GM10266 (cell line): ENCODE measurements at regions not wholly inside any gene's neighbourhood (a gene's known extent, or its start where the extent isn't known, plus 50 kb on each side); places are given as distances from the start of the nearest gene placed in this dataset.

Experiments
- DNase-seq: peaks from one replicate; pipeline ENCODE4 v3.0.0; 2012; ENCODE audit errors: extremely low spot score
- CTCF ChIP-seq: IDR thresholded peaks from 2 replicates; pipeline ENCODE4 v1.5.1; 2012; ENCODE audit warnings: mild to moderate bottlenecking, low read depth; ENCODE audit not compliant: control insufficient read depth, insufficient read depth; ENCODE audit errors: missing control alignments

GRCh38 chr20:6381887-6382286, 259.1 kb upstream of the FERMT1 start:
- TF ChIP-seq CTCF = no peak
- no peak for DNase-seq

- no peak for DNase-seq
- TF ChIP-seq CTCF = no peak
Measured at GRCh38 chr20:6362245-6362644, 239.4 kb upstream of the FERMT1 start.

GRCh38 chr20:6360766-6361165, 237.9 kb upstream of the FERMT1 start:
- DNase-seq = no peak
- TF ChIP-seq CTCF = no peak

- no peak for DNase-seq
- TF ChIP-seq CTCF = no peak
Measured at GRCh38 chr20:6355754-6356451, 233.1 kb upstream of the FERMT1 start.

GRCh38 chr20:6348908-6349307, 226.1 kb upstream of the FERMT1 start:
- DNase-seq = no peak

GRCh38 chr20:6347916-6348315, 225.1 kb upstream of the FERMT1 start:
- DNase-seq = no peak
- no peak for TF ChIP-seq CTCF

More at GRCh38 chr20:6348908-6349307, 226.1 kb upstream of the FERMT1 start:
- TF ChIP-seq CTCF = no peak

GRCh38 chr20:6341491-6341890, 218.7 kb upstream of the FERMT1 start:
- no peak for DNase-seq
- no peak for TF ChIP-seq CTCF
